GM12878 (cell line): ENCODE measurements at regions not wholly inside any gene's neighbourhood (a gene's known extent, or its start where the extent isn't known, plus 50 kb on each side); places are given as distances from the start of the nearest gene placed in this dataset.

Source experiments
- CTCF ChIP-seq, 3 experiments: IDR thresholded peaks in 2 of 3; conservative IDR thresholded peaks in 1 of 3; 2 replicates each; pipeline ENCODE4 v1.5.1; 2011; ENCODE audit warnings: low read depth in 3 of 3, low read length in 3 of 3, mild to moderate bottlenecking in 3 of 3, control low read depth in 2 of 3, moderate library complexity in 2 of 3, inconsistent platforms in 1 of 3, mixed read lengths in 1 of 3; ENCODE audit not compliant: control insufficient read depth in 2 of 3, insufficient read depth in 1 of 3; ENCODE audit errors: extremely low read depth in 1 of 3
- ELK1 ChIP-seq: IDR thresholded peaks from 2 replicates; pipeline ENCODE4 v1.6.1; 2012; ENCODE audit warnings: low read depth, low read length, improper control_type of control experiment
- NBN ChIP-seq: fragments of 450-650 bp; IDR thresholded peaks from 2 replicates; pipeline ENCODE4 v1.6.1; 2016
- POLR2A ChIP-seq: IDR thresholded peaks from 2 replicates; pipeline ENCODE4 v1.6.1; 2011; ENCODE audit warnings: low read depth, mild to moderate bottlenecking, low read length
- STAT3 ChIP-seq: IDR thresholded peaks from 2 replicates; pipeline ENCODE4 v1.6.1; 2011; ENCODE audit warnings: low read depth, low read length, improper control_type of control experiment
- SUPT20H ChIP-seq: IDR thresholded peaks from 2 replicates; pipeline ENCODE4 v1.6.1; 2011; ENCODE audit warnings: low read depth, mild to moderate bottlenecking, low read length, moderate library complexity, borderline replicate concordance; ENCODE audit not compliant: control insufficient read depth
- TARDBP ChIP-seq: IDR thresholded peaks from 2 replicates; pipeline ENCODE4 v1.6.1; 2016; ENCODE audit warnings: borderline replicate concordance
- YY1 ChIP-seq: IDR thresholded peaks from 2 replicates; pipeline ENCODE4 v1.6.1; 2011; ENCODE audit warnings: low read depth, mild to moderate bottlenecking, low read length
- TF ChIP-seq, protein P1 (sequence below): fragments of 450-650 bp; IDR thresholded peaks from 2 replicates; pipeline ENCODE4 v1.6.1; 2018; ENCODE audit warnings: mild to moderate bottlenecking, low read depth, moderate library complexity; ENCODE audit not compliant: partially characterized antibody

DNA sequence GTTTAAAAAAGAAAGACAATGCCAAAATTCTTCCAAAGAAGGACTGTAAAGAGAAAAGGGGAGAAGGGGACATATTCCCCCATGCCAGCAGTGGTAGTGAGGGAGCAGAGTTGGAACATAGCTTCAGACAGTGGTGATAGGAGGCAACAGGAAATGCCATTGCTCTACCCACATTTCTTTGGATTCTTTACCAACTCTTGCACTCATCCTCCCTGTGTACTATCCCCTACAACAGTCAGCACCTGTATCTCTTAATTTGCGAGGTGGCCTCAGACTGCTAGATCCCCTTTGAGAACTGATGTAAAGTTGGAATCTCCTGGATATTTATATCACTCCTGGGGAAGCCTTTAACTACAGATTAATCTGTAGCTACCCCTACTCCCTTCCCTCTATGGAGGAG is 320.6 kb upstream of the PTGER4 start (continued):
- no peak for TF ChIP-seq TARDBP
- TF ChIP-seq CTCF (IDR thresholded peaks at IDR 0.05 in 2 of 3, conservative IDR thresholded peaks at IDR 0.05 in 1 of 3; ENCODE audit: control insufficient read depth in 2 of 3, extremely low read depth in 1 of 3, insufficient read depth in 1 of 3, low read depth in 3 of 3, low read length in 3 of 3): no peak
- no peak for TF ChIP-seq SUPT20H
- TF ChIP-seq POLR2A: no peak
- TF ChIP-seq, protein P1, sequence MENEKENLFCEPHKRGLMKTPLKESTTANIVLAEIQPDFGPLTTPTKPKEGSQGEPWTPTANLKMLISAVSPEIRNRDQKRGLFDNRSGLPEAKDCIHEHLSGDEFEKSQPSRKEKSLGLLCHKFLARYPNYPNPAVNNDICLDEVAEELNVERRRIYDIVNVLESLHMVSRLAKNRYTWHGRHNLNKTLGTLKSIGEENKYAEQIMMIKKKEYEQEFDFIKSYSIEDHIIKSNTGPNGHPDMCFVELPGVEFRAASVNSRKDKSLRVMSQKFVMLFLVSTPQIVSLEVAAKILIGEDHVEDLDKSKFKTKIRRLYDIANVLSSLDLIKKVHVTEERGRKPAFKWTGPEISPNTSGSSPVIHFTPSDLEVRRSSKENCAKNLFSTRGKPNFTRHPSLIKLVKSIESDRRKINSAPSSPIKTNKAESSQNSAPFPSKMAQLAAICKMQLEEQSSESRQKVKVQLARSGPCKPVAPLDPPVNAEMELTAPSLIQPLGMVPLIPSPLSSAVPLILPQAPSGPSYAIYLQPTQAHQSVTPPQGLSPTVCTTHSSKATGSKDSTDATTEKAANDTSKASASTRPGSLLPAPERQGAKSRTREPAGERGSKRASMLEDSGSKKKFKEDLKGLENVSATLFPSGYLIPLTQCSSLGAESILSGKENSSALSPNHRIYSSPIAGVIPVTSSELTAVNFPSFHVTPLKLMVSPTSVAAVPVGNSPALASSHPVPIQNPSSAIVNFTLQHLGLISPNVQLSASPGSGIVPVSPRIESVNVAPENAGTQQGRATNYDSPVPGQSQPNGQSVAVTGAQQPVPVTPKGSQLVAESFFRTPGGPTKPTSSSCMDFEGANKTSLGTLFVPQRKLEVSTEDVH: no peak
- no peak for TF ChIP-seq STAT3
- no peak for TF ChIP-seq ELK1
- TF ChIP-seq YY1: no peak
- no peak for TF ChIP-seq NBN
